K562 (cell line): ENCODE measurements at regions not wholly inside any gene's neighbourhood (a gene's known extent, or its start where the extent isn't known, plus 50 kb on each side); places are given as distances from the start of the nearest gene placed in this dataset.

Source experiments
- ATAC-seq: fragments of 200-7000 bp; cut with Tn5 transposase; 3 replicates; pipeline ENCODE4 v1.9.1; 2020; ENCODE audit warnings: moderate library complexity
- BruUV-seq: library from RNA; stranded (reverse); fragments of 400-500 nt; replicated peaks from 2 replicates; lab custom pipeline; 2021; lab: Mats Ljungman, UMichigan
- CTCF ChIA-PET: fragments of 300-600 bp; formaldehyde crosslinking; extraction: SDS; loops from one replicate; lab custom pipeline; 2021; ENCODE audit warnings: low intra/inter-chr PET ratio; lab: Yijun Ruan, JAX
- POLR2A ChIA-PET: fragments of 300-600, 350-650 bp; sonication (Branson Sonifier 250); formaldehyde crosslinking; extraction: SDS; loops from one replicate; lab custom pipeline; 2021; ENCODE audit warnings: antibody characterized with exemption, inconsistent platforms; lab: Yijun Ruan, JAX
- DNase-seq, 4 experiments: peaks; one replicate each; pipeline versions ENCODE4 v3.0.0 to v3.0.0-alpha.2; 2011 to 2018; ENCODE audit warnings: low spot score in 3 of 4, mixed read lengths in 3 of 4; ENCODE audit errors: extremely low read depth in 1 of 4
- FAIRE-seq: peaks from 2 replicates; lab custom pipeline; 2011; peaks lifted over from hg19 to GRCh38; lab: Jason Lieb, UNC
- H2AFZ ChIP-seq: 2 replicates; pipeline ENCODE4 v1.6.0; 2011; ENCODE audit warnings: low read depth, low read length, control low read depth, inconsistent platforms
- H3K27ac ChIP-seq: fragments of 200-600 bp; 3 replicates; pipeline ENCODE4 v1.8.0; 2011; ENCODE audit warnings: low read depth, mild to moderate bottlenecking, control low read depth, inconsistent platforms, low read length, moderate library complexity, mixed read lengths; ENCODE audit errors: extremely low read depth
- H3K27me3 ChIP-seq, 2 experiments: fragments of 300-600 bp in 1 of 2; 2 replicates in 1 of 2; 3 replicates in 1 of 2; pipeline versions ENCODE4 v1.6.0 to v1.8.0; 2011; ENCODE audit warnings: inconsistent platforms in 2 of 2, low read length in 2 of 2, mild to moderate bottlenecking in 1 of 2, mixed read lengths in 1 of 2, moderate library complexity in 1 of 2; ENCODE audit not compliant: control insufficient read depth in 2 of 2, insufficient read depth in 2 of 2
- H3K36me3 ChIP-seq: fragments of 300-600 bp; 3 replicates; pipeline ENCODE4 v1.8.0; 2011; ENCODE audit warnings: mild to moderate bottlenecking, low read length, inconsistent platforms; ENCODE audit not compliant: control insufficient read depth, insufficient read depth
- H3K4me1 ChIP-seq, 2 experiments: fragments of 200-600 bp in 1 of 2; replicated peaks in 1 of 2; 2 replicates in 1 of 2; 3 replicates in 1 of 2; pipeline versions ENCODE4 v1.5.1 to v1.8.0; 2011; ENCODE audit warnings: inconsistent platforms in 2 of 2, low read length in 2 of 2, mild to moderate bottlenecking in 1 of 2, mixed read lengths in 1 of 2, moderate library complexity in 1 of 2; ENCODE audit not compliant: control insufficient read depth in 2 of 2, insufficient read depth in 2 of 2
- H3K4me2 ChIP-seq: 2 replicates; pipeline ENCODE4 v1.6.1; 2011; ENCODE audit warnings: low read length, control low read depth, inconsistent platforms, mixed read lengths; ENCODE audit not compliant: insufficient read depth
- H3K4me3 ChIP-seq: fragments of 200-600 bp; sonication (generic), shearing (Covaris generic); 2 replicates; pipeline ENCODE4 v1.5.1; 2016; ENCODE audit warnings: control low read depth, inconsistent platforms
- H3K79me2 ChIP-seq: fragments of 200-600 bp; 3 replicates; pipeline ENCODE4 v1.8.0; 2011; ENCODE audit warnings: low read length, inconsistent platforms; ENCODE audit not compliant: control insufficient read depth, insufficient read depth
- H3K9ac ChIP-seq, 2 experiments: 2 replicates each; pipeline versions ENCODE4 v1.6.0 to v1.6.1; 2011; ENCODE audit warnings: low read depth in 2 of 2, low read length in 2 of 2, control low read depth in 1 of 2, inconsistent platforms in 1 of 2, mild to moderate bottlenecking in 1 of 2, mixed read lengths in 1 of 2; ENCODE audit not compliant: insufficient read depth in 1 of 2
- H3K9me1 ChIP-seq: one replicate; pipeline ENCODE4 v1.6.0; 2011; ENCODE audit warnings: inconsistent platforms, mild to moderate bottlenecking, low read length, moderate library complexity; ENCODE audit not compliant: control insufficient read depth, insufficient read depth
- H3K9me3 ChIP-seq: replicated peaks from 2 replicates; pipeline ENCODE4 v1.5.1; 2011; ENCODE audit warnings: low read depth, low read length, inconsistent platforms; ENCODE audit not compliant: control insufficient read depth, insufficient read depth
- H4K20me1 ChIP-seq: replicated peaks from 2 replicates; pipeline ENCODE4 v1.6.1; 2011; ENCODE audit warnings: low read length, inconsistent platforms, mixed read lengths; ENCODE audit not compliant: control insufficient read depth, insufficient read depth
- ARID2 ChIP-seq: fragments of 450-650 bp; IDR thresholded peaks from 2 replicates; pipeline ENCODE4 v1.6.1; 2017; ENCODE audit warnings: antibody characterized with exemption, mild to moderate bottlenecking
- ARNT ChIP-seq, 2 experiments: fragments of 450-650 bp; IDR thresholded peaks; 2 replicates each; pipeline ENCODE4 v1.6.1; 2016; ENCODE audit warnings: mild to moderate bottlenecking in 1 of 2
- CCNT2 ChIP-seq: IDR thresholded peaks from 2 replicates; pipeline ENCODE4 v1.6.1; 2011; ENCODE audit warnings: borderline replicate concordance, low read depth, mild to moderate bottlenecking, moderate library complexity, mixed read lengths, low read length; ENCODE audit not compliant: insufficient read length; ENCODE audit errors: extremely low read depth
- HLTF ChIP-seq: fragments of 450-650 bp; IDR thresholded peaks from 2 replicates; pipeline ENCODE4 v1.6.1; 2016
- LARP7 ChIP-seq: fragments of 450-650 bp; IDR thresholded peaks from 2 replicates; pipeline ENCODE4 v1.6.1; 2016
- MEF2D ChIP-seq: conservative IDR thresholded peaks from 2 replicates; pipeline ENCODE4 v1.6.1; 2016; ENCODE audit warnings: low read depth, missing genetic modification characterization, missing compliant biosample characterization
- NCOA2 ChIP-seq, 2 experiments: fragments of 450-650 bp; IDR thresholded peaks; 2 replicates each; pipeline ENCODE4 v1.6.1; 2018; ENCODE audit warnings: mild to moderate bottlenecking in 2 of 2, moderate library complexity in 1 of 2; ENCODE audit not compliant: partially characterized antibody in 2 of 2
- NFRKB ChIP-seq: fragments of 450-650 bp; IDR thresholded peaks from 2 replicates; pipeline ENCODE4 v1.6.1; 2016; ENCODE audit warnings: low read depth
- PCBP1 ChIP-seq: fragments of 200-400 bp; formaldehyde crosslinking; IDR thresholded peaks from 2 replicates; pipeline ENCODE4 v1.6.1; 2018; ENCODE audit warnings: mild to moderate bottlenecking, low read depth, low read length; ENCODE audit not compliant: poor library complexity, severe bottlenecking
- TGIF2 ChIP-seq: sonication (generic); formaldehyde crosslinking; IDR thresholded peaks from 2 replicates; pipeline ENCODE4 v1.8.1; 2022; ENCODE audit warnings: mild to moderate bottlenecking, missing genetic modification reagents, moderate library complexity
- ZKSCAN1 ChIP-seq: fragments of 150-350 bp; IDR thresholded peaks from 2 replicates; pipeline ENCODE4 v1.6.1; 2016; ENCODE audit warnings: low read depth, low read length
- ZNF197 ChIP-seq: fragments of 200-800 bp; sonication (Bioruptor generic); IDR thresholded peaks from 2 replicates; pipeline ENCODE4 v1.6.1; 2016; ENCODE audit warnings: low read depth, missing genetic modification characterization, missing compliant biosample characterization
- ZNF436 ChIP-seq: fragments of 250-450, 450-650 bp; sonication (Bioruptor Pico); formaldehyde crosslinking; IDR thresholded peaks from 2 replicates; pipeline ENCODE4 v1.7.0; 2020; ENCODE audit warnings: mild to moderate bottlenecking
- ZNF507 ChIP-seq: conservative IDR thresholded peaks from 2 replicates; pipeline ENCODE4 v1.6.1; 2017; ENCODE audit warnings: missing genetic modification characterization, missing compliant biosample characterization
- ZNF584 ChIP-seq: fragments of 200-800 bp; sonication (Bioruptor generic); IDR thresholded peaks from 2 replicates; pipeline ENCODE4 v1.6.1; 2016; ENCODE audit warnings: low read depth, mild to moderate bottlenecking, missing genetic modification characterization, missing compliant biosample characterization
- WGBS: fragments of 100-300 bp; shearing (Covaris generic); methylation state at CpG from one replicate; pipeline ENCODE4 v1.1.6; 2016; ENCODE audit warnings: low coverage, mixed read lengths; ENCODE audit not compliant: insufficient coverage; ENCODE audit errors: missing lambda C conversion rate; 5-methylcytosine and 5-hydroxymethylcytosine counted together
- in situ Hi-C: fragments of 300-500 bp; cut with MboI; formaldehyde crosslinking; loops from 4 replicates; pipeline ENCODE4 v1.15.0; 2018; ENCODE audit warnings: inconsistent platforms, mixed read lengths
- intact Hi-C: fragments of 100-400 bp; cut with micrococcal nuclease; formaldehyde crosslinking; loops from 2 replicates; pipeline ENCODE4 v1.14.2; 2022
- TF ChIP-seq, protein P1 (sequence below): fragments of 450-650 bp; IDR thresholded peaks from 2 replicates; pipeline ENCODE4 v1.6.1; 2016

GRCh38 chr2:188189356-188189755 is 102.3 kb upstream of the GULP1 start:
- Histone ChIP-seq H4K20me1 (no peaks in the 10 kb centered on the region), H3K36me3 (no peaks in the 10 kb centered on the region), H3K79me2 (no peaks in the 10 kb centered on the region), H3K9me3 (no peaks in the 10 kb centered on the region), H3K9me1 (no peaks in the 10 kb centered on the region), H3K4me1 (no peaks in the 10 kb centered on the region), H3K27me3 (no peaks in the 10 kb centered on the region), H2AFZ (no peak overlapping the region), H3K9ac (no peak overlapping the region), H3K4me3 (no peak overlapping the region), H3K27ac (no peak overlapping the region), H3K4me2 (no peak overlapping the region)
- in situ Hi-C loops (no loop called here), intact Hi-C loops (no loop called here)
- WGBS: 0% methylated on average over 3 of the region's 3 CpGs
- ChIA-PET POLR2A (interaction anchor here (1.6 kb wide), 1 partner anchor 9 kb away, joined by 4 read pairs; no protein-coding TSS in a partner anchor), CTCF (no interaction called here)
- no peak for FAIRE-seq
- no peak for ATAC-seq
- BruUV-seq: no TSS peak
- no peak for DNase-seq
- TF ChIP-seq ZNF197: no peak
- TF ChIP-seq CCNT2: no peak
- no peak for TF ChIP-seq ARNT (IDR thresholded peaks at IDR 0.05)
- no peak for TF ChIP-seq PCBP1
- no peak for TF ChIP-seq ARID2
- no peak for TF ChIP-seq ZNF507 (tag)
- TF ChIP-seq TGIF2 (CRISPR knock-in tag): no peak
- TF ChIP-seq, protein P1, sequence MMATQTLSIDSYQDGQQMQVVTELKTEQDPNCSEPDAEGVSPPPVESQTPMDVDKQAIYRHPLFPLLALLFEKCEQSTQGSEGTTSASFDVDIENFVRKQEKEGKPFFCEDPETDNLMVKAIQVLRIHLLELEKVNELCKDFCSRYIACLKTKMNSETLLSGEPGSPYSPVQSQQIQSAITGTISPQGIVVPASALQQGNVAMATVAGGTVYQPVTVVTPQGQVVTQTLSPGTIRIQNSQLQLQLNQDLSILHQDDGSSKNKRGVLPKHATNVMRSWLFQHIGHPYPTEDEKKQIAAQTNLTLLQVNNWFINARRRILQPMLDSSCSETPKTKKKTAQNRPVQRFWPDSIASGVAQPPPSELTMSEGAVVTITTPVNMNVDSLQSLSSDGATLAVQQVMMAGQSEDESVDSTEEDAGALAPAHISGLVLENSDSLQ: no peak
- no peak for TF ChIP-seq ZKSCAN1
- no peak for TF ChIP-seq LARP7
- TF ChIP-seq ZNF436 (CRISPR knock-in tag): no peak
- no peak for TF ChIP-seq HLTF
- no peak for TF ChIP-seq ZNF584 (CRISPR knock-in tag)
- TF ChIP-seq NFRKB: no peak
- no peak for TF ChIP-seq NCOA2 (IDR thresholded peaks at IDR 0.05; ENCODE audit: partially characterized antibody in 2 of 2)
- TF ChIP-seq MEF2D (tag): no peak
